Muscle of arm (tissue), 1 donor: ENCODE measurements at regions not wholly inside any gene's neighbourhood (a gene's known extent, or its start where the extent isn't known, plus 50 kb on each side); places are given as distances from the start of the nearest gene placed in this dataset.

Source experiments
- DNase-seq: peaks from one replicate; pipeline ENCODE4 v3.0.0-alpha.2; 2013

- no peak for DNase-seq
Measured at GRCh38 chr4:152235718-152236117, 300.2 kb downstream of the FBXW7 start.

GRCh38 chr4:152234571-152234970, 301.3 kb downstream of the FBXW7 start:
- DNase-seq = no peak

- no peak for DNase-seq
Measured at GRCh38 chr4:152232271-152232670, 303.6 kb downstream of the FBXW7 start.

GRCh38 chr4:152229782-152230289, 306.1 kb downstream of the FBXW7 start:
- DNase-seq = no peak

GRCh38 chr4:152225680-152226079, 310.2 kb downstream of the FBXW7 start:
- no peak for DNase-seq

- DNase-seq = no peak
Measured at GRCh38 chr4:152224721-152225420, 311.0 kb downstream of the FBXW7 start.

GRCh38 chr4:152224223-152224622, 311.7 kb downstream of the FBXW7 start:
- DNase-seq = no peak

GRCh38 chr4:152223600-152223999, 312.3 kb downstream of the FBXW7 start:
- no peak for DNase-seq

- DNase-seq = no peak
Measured at GRCh38 chr4:152221816-152222516, 313.9 kb downstream of the FBXW7 start.

GRCh38 chr4:152220201-152220666, 315.7 kb downstream of the FBXW7 start:
- DNase-seq = no peak

- DNase-seq = no peak
Measured at GRCh38 chr4:152218576-152218975, 317.3 kb downstream of the FBXW7 start.

- DNase-seq = no peak
Measured at GRCh38 chr4:152217896-152218295, 318.0 kb downstream of the FBXW7 start.

GRCh38 chr4:152211936-152212653, 323.8 kb downstream of the FBXW7 start:
- DNase-seq = no peak

- DNase-seq = no peak
Measured at GRCh38 chr4:152209772-152210493, 326.0 kb downstream of the FBXW7 start.

GRCh38 chr4:152207378-152207720, 328.5 kb downstream of the FBXW7 start:
- DNase-seq = no peak

GRCh38 chr4:152206646-152207377, 329.1 kb downstream of the FBXW7 start:
- DNase-seq = no peak

- DNase-seq = no peak
Measured at GRCh38 chr4:152206185-152206584, 329.7 kb downstream of the FBXW7 start.

- DNase-seq = no peak
Measured at GRCh38 chr4:152202415-152202814, 333.5 kb downstream of the FBXW7 start.

GRCh38 chr4:152200511-152201333, 335.2 kb downstream of the FBXW7 start:
- no peak for DNase-seq

- no peak for DNase-seq
Measured at GRCh38 chr4:152197211-152197610, 338.7 kb downstream of the FBXW7 start.
